Chondrocyte (in vitro differentiated cells): ENCODE measurements at regions not wholly inside any gene's neighbourhood (a gene's known extent, or its start where the extent isn't known, plus 50 kb on each side); places are given as distances from the start of the nearest gene placed in this dataset.

Experiments
- DNase-seq: peaks from one replicate; pipeline ENCODE4 v3.0.0; 2021; ENCODE audit warnings: mixed read lengths, low spot score
- H3K27ac Mint-ChIP-seq: one replicate; pipeline ENCODE4 v1.8.0; 2021; ENCODE audit warnings: mild to moderate bottlenecking, moderate library complexity, mixed read lengths; ENCODE audit not compliant: unreplicated experiment
- H3K27me3 Mint-ChIP-seq: 2 replicates; pipeline ENCODE4 v1.8.0; 2021; ENCODE audit warnings: low read depth, mixed read lengths
- H3K36me3 Mint-ChIP-seq: 2 replicates; pipeline ENCODE4 v1.8.0; 2021; ENCODE audit warnings: low read depth, mixed read lengths
- H3K4me1 Mint-ChIP-seq: 2 replicates; pipeline ENCODE4 v1.8.0; 2021; ENCODE audit warnings: low read depth, mild to moderate bottlenecking, mixed read lengths
- H3K4me3 Mint-ChIP-seq: one replicate; pipeline ENCODE4 v1.8.0; 2021; ENCODE audit warnings: mild to moderate bottlenecking, moderate library complexity, mixed read lengths; ENCODE audit not compliant: unreplicated experiment
- H3K9me3 Mint-ChIP-seq: 2 replicates; pipeline ENCODE4 v1.8.0; 2021; ENCODE audit warnings: low read depth, mixed read lengths
- CTCF ChIP-seq: fragments of 200-600 bp; sonication (generic); IDR thresholded peaks from 2 replicates; pipeline ENCODE4 v1.5.0; 2021; ENCODE audit warnings: antibody characterized with exemption, mild to moderate bottlenecking, moderate library complexity

GRCh38 chr5:135254183-135254582, 144.8 kb downstream of the MACROH2A1 start:
- Mint-ChIP-seq H3K27me3 (no peaks in the 10 kb centered on the region), H3K36me3 (peaks cover 2% of the 10 kb centered on the region), H3K9me3 (no peaks in the 10 kb centered on the region), H3K27ac (no peak overlapping the region), H3K4me3 (no peak overlapping the region), H3K4me1 (no peaks in the 10 kb centered on the region)
- no peak for TF ChIP-seq CTCF
- DNase-seq = no peak

DNA sequence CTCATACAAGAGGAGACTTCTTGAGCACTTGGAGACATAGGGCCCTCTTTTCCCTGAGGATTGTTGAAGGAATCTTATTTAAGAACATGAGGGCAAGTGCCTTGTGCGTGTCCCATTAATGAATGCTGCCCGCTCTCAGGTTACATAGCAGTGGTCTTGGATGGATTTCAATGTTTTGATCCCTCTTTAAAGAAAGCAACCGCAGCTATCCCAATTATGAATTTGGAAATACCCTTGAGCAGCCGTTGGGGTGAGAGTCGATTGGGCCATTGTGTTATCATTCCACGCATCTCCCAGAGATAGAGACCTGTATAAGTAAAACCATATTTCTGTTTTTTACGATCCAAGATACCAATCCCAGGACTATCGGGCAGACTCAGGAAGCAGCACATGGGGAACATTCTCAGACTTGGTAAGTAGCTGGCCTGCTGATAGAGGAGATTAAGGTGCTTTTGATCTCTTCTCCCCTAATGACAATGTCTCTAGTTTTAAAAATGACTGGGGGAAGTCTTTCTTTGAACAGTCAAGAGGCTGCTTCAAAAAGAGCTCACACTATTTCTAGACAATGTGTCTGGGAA, 145.3 kb downstream of the MACROH2A1 start:
- no peaks in the 10 kb centered on the region for H3K4me1 Mint-ChIP-seq
- no peak for TF ChIP-seq CTCF

GRCh38 chr5:135251093-135251492, 147.9 kb downstream of the MACROH2A1 start:
- no peaks in the 10 kb centered on the region for H3K36me3 Mint-ChIP-seq
- no peak for TF ChIP-seq CTCF
- peaks cover 19% of the 10 kb centered on the region for H3K4me1 Mint-ChIP-seq
- no peaks in the 10 kb centered on the region for H3K9me3 Mint-ChIP-seq
- H3K27ac Mint-ChIP-seq = no peak overlapping the region
- DNase-seq = no peak
- no peaks in the 10 kb centered on the region for H3K27me3 Mint-ChIP-seq
- H3K4me3 Mint-ChIP-seq = no peak overlapping the region

More for the DNA sequence above, 145.3 kb downstream of the MACROH2A1 start:
- Mint-ChIP-seq H3K27ac (no peak overlapping the region), H3K4me3 (no peak overlapping the region), H3K9me3 (no peaks in the 10 kb centered on the region), H3K36me3 (peaks cover 2% of the 10 kb centered on the region), H3K27me3 (no peaks in the 10 kb centered on the region)
- DNase-seq = no peak

DNA sequence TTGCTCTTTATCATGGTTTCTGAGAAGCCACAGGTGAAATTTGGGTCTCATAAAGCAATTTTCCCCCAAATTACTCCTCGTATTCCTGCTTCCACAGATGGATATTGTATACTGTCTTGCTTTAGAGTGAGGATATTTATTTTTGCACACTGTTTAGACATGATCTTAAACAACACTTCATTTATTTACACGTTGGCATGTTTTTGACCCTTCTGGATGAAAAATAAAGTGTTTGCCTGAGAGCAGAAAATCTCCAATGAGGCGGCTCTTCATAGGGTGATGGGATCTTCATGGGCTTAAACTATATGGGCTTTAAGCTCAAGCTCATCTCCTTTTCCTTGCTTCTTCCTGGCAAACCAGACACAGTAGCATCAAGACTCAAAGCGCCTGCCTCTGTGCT, 148.4 kb downstream of the MACROH2A1 start:
- Mint-ChIP-seq H3K27me3 (no peaks in the 10 kb centered on the region), H3K4me1 (peaks cover 23% of the 10 kb centered on the region), H3K4me3 (no peak overlapping the region), H3K36me3 (no peaks in the 10 kb centered on the region), H3K27ac (no peak overlapping the region), H3K9me3 (no peaks in the 10 kb centered on the region)
- no peak for TF ChIP-seq CTCF
- DNase-seq = no peak

DNA sequence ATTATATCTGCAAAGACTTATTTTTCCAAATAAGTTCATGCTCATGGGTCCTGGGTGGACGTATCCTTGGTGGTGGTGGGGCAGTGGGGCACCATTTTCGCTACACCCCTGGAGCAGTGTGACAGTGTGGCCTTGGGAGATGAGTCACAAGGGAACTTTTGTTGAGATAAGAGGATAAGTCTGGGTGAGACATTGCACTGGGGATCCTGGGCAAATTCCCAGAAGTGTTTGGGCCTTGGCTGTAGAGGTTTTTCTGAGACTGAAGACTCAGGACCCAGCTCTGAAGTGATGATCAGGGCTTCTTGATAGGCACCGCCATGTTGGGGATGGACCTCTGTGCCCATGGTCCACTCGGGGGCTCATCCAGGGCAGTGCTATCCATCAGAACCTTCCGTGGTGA, 149.4 kb downstream of the MACROH2A1 start:
- H3K9me3 Mint-ChIP-seq = no peaks in the 10 kb centered on the region
- H3K36me3 Mint-ChIP-seq = no peaks in the 10 kb centered on the region
- DNase-seq = no peak
- TF ChIP-seq CTCF = no peak
- no peak overlapping the region for H3K27ac Mint-ChIP-seq
- no peak overlapping the region for H3K4me3 Mint-ChIP-seq
- H3K4me1 Mint-ChIP-seq = peaks cover 28% of the 10 kb centered on the region
- H3K27me3 Mint-ChIP-seq = no peaks in the 10 kb centered on the region
